ENCODE measurements at regions not wholly inside any gene's neighbourhood (a gene's known extent, or its start where the extent isn't known, plus 50 kb on each side); places are given as distances from the start of the nearest gene placed in this dataset.

GRCh38 chr3:159131376-159131775 is 329.5 kb downstream of the MFSD1 start:
- DNase-seq: no peak

DNA sequence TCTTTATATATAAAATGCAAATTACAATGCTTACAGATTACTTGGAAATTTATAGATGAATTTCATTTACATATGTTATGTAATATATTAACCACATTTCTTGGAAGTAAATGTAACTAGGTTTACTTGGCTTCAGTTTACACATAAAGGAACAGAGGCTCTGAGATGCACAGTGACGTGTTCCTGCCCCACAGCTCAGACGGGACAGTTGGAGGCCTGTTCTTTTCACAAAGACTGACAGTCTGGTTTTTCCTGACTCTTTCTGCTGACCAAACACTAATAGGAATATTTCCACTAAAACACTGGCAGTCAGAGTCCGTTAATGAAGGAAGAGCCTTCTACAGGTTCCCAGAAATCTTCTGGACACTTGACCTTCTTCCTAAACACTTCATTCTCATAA is 336.1 kb downstream of the MFSD1 start:
- no peak for DNase-seq

DNA sequence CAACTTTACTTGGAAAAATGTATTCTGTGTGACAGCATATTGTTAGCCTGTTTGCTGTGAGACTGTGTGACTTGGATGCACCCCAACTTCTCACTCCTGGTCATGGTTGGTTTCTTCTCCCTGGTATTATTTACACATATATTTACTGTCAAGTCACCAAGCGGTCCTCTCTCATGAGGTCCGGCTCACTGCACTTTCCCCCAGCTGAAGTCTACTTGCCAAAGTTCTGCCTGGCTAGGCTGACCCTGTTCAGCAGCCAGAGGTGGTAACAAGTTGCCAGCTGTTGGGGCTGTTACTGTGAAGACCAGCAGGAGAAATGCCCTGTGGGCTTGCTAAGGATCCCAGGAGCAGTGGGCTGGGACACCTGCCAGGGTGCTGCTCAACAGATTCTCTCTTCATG is 337.5 kb downstream of the MFSD1 start:
- DNase-seq: no peak

DNA sequence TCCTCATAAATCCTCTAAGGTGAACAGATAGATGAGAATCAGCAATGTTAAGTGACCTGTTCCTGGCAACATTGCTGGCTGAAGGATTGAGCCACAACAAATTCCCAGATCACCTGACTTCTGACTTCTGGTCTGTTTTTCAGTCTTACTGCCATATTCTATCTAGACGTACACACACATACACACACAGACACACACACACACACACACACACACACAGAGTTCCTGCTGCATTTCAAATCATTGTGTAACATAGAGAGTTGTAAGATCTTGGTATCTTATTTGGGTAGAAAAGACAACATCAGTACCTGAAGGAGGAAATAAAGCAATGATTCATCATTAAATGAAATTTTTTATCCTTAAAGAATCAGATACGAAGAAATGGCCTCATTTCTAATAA is 342.6 kb downstream of the MFSD1 start:
- DNase-seq: no peak

DNA sequence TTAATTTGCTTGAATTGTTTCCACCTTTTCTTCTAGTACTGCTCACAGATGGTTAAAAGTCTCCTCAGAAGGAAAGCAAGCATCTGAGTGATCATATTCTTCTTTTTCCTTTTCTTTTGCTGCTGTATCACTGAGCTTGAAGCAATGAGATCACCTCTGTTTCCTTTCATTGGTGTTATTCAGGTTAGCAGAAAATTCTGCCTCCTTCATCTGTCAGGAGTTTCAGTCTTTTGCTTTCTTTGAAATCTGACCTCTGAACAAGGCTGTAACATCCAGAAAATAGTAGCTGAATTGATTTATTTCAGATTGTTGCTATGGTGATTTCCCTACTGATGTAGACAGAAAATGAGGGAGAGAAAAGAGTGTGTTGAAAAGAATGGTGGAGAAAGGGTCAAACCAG is 343.0 kb downstream of the MFSD1 start:
- no peak for DNase-seq

DNA sequence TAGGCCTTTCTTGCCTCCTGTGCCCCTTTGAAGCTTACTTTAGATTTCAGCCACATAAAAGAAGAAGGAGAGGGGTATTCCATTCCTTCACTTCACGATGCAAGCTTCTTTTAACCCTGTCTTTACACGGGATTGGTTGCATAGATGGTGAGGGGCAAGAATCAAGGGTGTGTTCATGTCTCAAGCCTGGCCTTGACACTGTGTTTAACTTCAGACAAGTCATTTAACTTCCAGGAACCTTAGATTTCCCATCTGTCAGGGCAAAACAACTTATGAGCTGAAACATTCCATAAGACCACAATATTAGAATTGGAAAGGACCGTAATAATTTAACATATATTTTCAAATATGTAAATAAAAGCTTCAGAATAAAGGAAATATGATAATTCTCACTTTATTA is 344.5 kb downstream of the MFSD1 start:
- no peak for DNase-seq

- no peak for DNase-seq
Measured at GRCh38 chr3:159146856-159147435, 345.1 kb downstream of the MFSD1 start.

DNA sequence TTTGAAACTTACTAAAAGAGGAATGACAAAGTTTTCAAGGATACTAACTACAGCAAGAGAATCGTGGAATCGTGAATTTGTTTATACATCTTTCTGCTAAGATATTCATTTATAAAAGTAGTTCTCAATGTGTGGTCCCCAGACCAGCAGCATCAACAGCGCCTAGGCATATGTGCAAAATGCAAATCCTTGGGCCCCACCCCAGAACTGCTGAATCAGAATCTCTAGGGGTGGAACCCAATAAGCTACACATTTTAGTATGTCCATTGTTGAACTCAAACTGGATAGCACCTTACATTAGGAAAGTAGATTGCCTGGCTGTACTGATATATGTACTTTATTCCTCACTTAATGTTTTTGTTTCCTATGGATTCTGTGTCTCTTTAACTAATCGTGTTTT is 346.0 kb downstream of the MFSD1 start:
- no peak for DNase-seq

DNA sequence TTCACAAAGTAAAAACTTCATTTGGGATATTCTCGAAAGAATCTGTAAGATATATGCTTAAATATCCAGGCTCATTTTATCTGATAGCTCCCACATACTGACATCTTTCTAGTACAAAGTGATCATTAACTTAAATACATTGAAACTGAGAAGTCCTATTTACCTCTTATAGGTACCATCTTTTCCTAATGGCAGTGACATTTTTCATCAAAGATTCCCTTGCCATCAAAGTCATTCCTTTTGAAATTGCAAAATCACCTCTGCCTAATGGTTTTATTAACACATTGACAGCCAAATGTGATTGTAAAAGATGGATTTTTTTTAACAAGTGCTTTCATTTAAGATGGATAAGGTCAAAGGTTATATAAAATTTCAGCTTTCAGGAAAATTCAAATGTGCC is 346.6 kb downstream of the MFSD1 start:
- DNase-seq: no peak

DNA sequence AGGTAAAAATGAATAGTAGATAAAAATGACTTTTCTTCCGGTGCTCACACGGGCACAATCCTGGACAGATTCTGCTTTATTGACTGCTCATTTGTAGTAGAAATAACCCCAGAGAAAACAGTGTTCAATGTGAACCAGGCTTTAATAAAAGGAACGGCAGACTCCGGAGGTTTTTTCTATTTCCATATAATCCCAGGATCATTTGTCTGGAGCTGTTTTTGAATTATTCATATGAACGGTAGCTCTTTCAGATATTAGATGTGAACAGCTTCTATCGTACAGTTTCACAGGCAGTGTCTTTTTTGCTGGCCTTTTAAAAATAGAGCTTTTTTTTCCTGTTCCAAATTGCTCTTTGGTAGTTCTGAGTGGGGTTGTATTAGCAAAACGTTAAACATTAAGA is 347.3 kb downstream of the MFSD1 start:
- DNase-seq: no peak

DNA sequence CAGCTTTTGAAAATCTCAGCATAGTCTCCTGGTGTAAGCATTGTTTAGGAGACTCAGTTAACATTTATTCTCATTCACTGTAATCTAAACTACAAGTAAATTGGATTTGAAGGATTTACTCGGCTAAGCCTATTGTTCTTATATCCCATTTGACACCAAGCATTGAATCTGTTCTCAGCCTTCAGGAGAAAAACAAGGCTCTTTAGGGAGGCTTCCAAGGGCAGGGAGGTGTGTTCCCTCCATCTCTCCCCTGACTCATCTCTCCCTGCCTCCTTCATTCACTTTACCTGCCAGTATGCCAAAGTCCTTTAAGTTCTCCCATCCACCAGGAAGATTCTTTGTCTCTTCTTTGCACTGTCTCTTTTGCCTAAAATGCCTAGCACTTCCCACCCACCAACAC is 347.8 kb downstream of the MFSD1 start:
- no peak for DNase-seq

- DNase-seq: no peak
Measured at GRCh38 chr3:159150180-159150579, 348.3 kb downstream of the MFSD1 start.

- no peak for DNase-seq
Measured at GRCh38 chr3:159151130-159151529, 349.3 kb downstream of the MFSD1 start.

DNA sequence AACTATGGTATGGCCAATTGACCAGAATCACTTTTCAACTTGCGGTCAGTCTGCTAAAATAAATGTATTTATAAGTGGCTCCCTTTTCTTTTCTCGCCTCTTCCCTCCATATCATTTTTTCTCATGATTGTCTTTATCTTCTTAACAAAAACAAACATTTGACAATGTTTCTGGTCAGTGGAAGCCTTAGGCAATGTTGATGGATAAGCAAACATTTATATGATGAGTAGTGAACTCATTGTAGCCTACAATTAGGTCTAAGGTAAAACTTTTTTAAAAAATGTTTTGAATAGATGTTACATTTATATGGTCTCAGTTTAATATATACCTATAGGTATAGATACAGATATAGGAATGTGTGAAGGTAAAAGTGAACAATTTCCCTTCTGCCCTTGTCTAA is 355.4 kb downstream of the MFSD1 start:
- no peak for DNase-seq

DNA sequence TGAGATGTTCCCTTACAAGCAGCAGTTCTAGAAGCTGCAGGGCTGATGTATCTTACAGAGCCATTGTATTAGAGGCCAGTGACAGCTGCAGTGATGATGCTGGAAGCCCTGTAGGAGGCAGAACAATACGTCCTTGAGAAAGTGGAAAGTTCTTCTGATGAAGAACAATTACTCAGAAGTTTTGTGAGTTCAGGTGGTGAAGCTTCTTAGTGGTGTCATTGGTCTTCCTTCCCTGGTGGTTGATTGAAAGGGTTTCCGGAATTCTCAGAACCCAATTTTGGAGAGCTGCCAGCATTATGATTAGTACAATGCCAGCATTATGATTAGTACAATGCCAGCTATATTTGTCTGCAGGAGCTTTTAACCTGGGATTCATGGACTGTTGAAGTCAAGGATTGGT is 356.4 kb downstream of the MFSD1 start:
- DNase-seq: no peak

DNA sequence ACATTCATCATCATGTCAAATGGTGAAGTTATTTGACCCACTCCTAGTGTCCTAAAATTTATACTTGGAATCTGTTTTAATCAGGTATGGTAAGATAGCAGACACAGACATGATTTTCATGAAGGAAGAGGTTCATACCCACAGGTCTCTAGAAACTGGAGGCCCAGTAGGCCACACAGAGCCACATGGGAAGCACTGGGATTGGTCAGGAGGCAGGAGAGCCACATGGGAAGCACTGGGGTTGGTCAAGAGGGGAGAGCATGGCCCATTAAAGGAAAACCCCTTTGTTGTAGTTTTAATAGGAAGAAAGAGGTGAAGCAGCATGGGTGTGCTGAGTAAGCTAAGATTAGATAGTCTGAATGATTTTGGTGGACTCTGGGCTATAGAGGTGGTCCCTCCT is 356.9 kb downstream of the MFSD1 start:
- DNase-seq: no peak

- DNase-seq: no peak
Measured at GRCh38 chr3:159159546-159159945, 357.7 kb downstream of the MFSD1 start.

GRCh38 chr3:159163656-159164055 is 361.8 kb downstream of the MFSD1 start:
- DNase-seq: no peak

DNA sequence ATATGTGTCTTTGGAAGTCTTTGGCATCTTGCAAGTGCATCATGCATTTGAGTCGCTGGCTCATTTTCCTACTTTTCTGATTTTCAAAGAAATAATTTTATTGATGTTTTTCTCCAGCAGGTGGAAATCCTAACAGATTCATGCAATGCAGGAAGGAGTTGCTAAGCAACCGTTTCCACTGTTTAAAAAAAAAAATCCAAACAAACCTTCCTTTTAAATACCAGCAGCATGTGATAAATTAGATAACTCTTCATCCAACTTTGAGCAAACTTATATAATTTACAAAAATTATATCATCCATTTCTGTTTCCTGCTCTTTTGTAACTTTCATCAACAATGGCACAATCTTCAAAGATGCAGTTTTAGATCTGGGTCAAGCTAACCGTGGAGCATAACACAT is 364.1 kb downstream of the MFSD1 start:
- no peak for DNase-seq

DNA sequence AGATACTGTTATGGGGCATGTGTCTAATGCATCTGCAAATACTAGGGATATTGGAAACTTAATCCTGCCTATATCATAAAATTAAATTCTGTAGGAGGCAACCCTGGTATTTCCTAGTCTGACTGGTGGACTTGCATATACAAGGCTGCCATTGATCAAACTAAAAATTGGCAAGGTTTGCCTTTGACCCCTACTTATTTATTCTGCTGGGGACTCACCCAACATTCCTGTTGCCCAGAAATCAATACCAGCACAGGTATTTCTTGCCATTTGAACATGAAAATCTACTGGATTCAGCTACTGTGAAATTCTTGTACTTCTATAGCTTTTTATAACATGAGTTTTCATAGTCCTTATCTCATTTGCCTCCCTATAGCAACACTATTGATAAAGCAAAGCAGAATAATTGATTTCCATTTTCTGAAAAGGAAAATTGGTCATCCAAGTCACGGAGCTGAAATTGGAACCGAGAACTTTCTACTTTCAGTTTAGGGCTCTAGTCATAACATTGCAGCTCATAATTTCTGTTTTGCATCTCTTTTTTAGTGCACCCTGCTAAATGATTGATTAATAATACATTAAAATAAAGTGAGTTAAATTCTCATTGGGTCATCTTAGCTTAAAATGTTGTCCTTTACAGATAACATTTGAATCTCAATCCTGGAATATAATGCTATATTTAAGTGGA is 365.2 kb downstream of the MFSD1 start:
- DNase-seq: no peak

GRCh38 chr3:159168788-159169187 is 366.9 kb downstream of the MFSD1 start:
- DNase-seq: no peak

DNA sequence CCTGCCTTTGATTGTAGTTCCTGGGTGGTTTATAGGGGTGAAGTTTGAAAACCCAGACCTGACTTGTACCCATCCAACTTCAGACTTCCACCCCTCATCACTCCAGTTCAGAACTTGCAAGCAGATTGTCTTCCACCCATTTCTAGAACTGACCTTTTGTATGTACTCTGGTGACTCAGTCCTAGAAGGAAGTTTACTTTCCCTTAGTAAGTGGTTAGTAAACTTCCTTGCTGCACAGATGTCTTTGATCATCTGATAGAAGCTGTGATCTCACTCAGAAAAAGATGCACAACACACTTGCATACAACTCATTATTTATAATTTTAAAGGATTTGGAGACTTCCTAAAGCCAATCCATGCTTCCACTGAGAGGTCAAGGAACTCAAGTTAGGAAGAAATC is 368.0 kb downstream of the MFSD1 start:
- DNase-seq: no peak

DNA sequence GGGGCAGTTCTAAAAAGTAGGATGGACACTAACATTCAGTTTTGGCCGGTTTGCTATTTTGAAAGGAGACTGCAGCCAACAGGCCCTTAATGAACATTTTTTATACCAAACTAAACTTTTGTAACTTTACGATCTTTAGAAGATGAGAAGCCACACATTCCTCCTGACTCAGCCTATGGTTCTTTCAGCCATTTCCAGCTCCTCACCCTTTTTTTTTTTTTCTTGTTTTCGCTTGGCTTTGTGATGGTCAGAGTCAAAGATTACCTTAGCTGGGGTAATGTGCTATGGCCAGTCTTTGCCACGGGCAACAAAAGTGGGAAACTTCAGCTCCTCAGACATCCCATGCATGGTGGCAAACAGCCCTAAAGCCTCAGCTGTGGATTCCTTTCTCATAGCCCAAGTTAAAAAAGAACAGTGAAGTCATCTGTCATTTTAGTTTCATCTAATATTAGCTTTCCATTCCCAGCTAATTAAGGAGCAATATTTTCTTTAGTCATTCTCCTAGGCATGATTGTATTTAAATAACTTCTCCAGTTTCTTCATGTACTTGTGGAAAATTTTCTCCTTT is 368.7 kb downstream of the MFSD1 start:
- DNase-seq: no peak

DNA sequence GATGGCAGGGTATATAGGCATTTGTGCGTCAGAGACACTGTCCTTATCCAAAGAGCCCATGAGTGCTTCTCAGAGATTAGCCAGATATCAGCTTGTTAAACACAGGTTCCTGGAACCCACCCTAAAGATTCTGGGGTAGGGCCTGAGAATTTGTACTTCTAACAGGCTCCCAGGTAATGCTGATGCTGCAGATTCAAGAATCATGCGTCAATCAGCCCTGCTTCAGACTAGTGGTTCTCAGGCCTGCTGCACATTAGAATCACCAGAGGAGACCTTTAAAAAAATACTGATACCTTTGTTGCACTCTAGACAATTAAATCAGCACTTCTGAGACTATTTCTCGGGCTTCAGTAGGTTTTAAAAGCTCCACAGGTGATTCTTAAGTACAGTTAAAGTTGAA is 369.5 kb downstream of the MFSD1 start:
- no peak for DNase-seq

DNA sequence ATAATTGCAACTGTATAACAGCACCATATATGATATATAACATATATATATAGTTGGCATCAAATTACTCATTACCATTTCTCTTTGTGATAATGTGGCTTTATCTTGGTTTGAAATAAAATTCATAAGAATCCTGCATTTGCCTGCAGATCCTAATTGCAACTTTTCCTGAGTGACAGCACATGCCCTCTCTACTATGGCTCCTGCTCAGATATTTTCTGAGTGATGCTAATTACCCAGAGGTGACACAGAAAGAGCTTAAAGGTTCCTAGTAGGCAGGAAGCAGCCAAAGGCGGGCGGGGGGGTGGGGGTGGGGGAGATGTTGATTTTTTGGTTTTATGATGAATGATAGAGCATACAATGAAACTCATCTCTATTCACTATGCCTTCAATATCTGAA is 370.6 kb downstream of the MFSD1 start:
- no peak for DNase-seq
